ENCODE measurements at regions not wholly inside any gene's neighbourhood (a gene's known extent, or its start where the extent isn't known, plus 50 kb on each side); places are given as distances from the start of the nearest gene placed in this dataset.

DNA sequence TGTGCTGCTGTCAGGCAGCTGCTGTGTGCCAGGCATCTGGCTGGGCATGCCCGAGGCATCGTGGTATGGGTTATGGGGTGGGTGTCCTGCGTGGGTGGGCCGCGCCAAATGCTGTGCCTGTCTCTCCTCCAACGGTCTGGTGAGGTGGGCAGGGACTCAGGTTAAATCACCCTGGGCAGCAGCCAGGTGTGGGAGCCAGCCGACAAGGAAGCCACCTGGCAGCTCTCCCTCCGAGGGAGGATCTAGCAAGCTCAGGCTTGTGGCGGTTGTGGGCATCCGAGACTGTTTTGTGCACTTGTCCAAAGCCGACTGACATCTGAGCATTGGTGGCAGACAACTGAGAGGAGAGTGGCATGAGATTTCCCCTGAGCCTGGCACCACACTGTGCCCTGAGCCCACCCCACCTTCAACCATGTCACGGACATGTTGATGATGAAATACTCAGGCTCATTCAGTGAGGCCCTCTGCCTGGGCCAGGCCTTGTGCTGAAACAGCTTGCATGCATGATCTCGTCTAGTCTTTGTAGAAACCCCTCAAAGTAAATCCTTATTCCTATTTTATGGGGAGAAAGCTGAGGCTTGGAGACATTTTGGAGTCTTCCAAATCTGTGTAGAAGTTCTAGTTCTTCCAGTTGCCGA lies 181.8 kb upstream of the MYL2 start:
- no peak overlapping the region for H3K4me3 ChIP-seq
- no peak for DNase-seq
- in situ Hi-C loops (cut with MboI; ENCODE audit: low pct_ligation_motif_present in 1 of 4, low pct_unique_long_range_greater_than_20kb in 1 of 4, low sequenced_read_pairs in 3 of 4) = no loop called here
- H3K27ac ChIP-seq = no peak overlapping the region
- intact Hi-C loops (cut with DNase I; ENCODE audit: low total_unique reads) = no loop called here
- H3K9me3 ChIP-seq = no peaks in the 10 kb centered on the region
- H3K27me3 ChIP-seq = no peaks in the 10 kb centered on the region
- TF ChIP-seq EP300 (IDR thresholded peaks at IDR 0.05; ENCODE audit: low read depth) = no peak
- no peak for TF ChIP-seq POLR2A (IDR thresholded peaks at IDR 0.05)
- TF ChIP-seq, protein P1, sequence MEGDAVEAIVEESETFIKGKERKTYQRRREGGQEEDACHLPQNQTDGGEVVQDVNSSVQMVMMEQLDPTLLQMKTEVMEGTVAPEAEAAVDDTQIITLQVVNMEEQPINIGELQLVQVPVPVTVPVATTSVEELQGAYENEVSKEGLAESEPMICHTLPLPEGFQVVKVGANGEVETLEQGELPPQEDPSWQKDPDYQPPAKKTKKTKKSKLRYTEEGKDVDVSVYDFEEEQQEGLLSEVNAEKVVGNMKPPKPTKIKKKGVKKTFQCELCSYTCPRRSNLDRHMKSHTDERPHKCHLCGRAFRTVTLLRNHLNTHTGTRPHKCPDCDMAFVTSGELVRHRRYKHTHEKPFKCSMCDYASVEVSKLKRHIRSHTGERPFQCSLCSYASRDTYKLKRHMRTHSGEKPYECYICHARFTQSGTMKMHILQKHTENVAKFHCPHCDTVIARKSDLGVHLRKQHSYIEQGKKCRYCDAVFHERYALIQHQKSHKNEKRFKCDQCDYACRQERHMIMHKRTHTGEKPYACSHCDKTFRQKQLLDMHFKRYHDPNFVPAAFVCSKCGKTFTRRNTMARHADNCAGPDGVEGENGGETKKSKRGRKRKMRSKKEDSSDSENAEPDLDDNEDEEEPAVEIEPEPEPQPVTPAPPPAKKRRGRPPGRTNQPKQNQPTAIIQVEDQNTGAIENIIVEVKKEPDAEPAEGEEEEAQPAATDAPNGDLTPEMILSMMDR (IDR thresholded peaks at IDR 0.05) = no peak
- TF ChIP-seq POLR2AphosphoS5 (IDR thresholded peaks at IDR 0.05) = no peak
- WGBS, 2 donors (ENCODE audit: low coverage in 1 of 2) = 57 to 80% methylated on average over 1 to 14 of the region's 14 CpGs
- no peaks in the 10 kb centered on the region for H3K36me3 ChIP-seq
- H3K4me1 ChIP-seq = no peaks in the 10 kb centered on the region

DNA sequence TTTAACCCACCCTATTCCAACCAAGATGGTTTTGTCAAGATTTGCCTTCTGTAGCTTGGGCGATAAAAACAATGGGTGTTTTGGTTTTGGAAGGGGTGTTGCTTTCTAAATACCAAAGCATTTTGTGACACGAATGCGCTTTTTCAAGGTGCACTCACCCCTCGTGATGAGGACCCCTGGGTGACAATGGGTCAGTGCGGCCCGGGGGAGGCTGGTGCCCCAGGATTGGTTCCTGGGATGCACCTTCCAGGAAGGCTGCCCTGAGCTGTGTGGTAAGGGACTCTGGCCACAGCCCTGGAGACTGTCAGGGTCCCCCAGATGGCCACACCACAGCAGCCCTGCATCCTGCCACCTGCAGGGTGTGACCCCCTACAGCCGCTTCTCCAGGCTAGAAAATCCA lies 180.6 kb upstream of the MYL2 start:
- peaks cover 5% of the 10 kb centered on the region for H3K27me3 ChIP-seq
- no peak for DNase-seq
- in situ Hi-C loops (cut with MboI; ENCODE audit: low pct_ligation_motif_present in 1 of 4, low pct_unique_long_range_greater_than_20kb in 1 of 4, low sequenced_read_pairs in 3 of 4) = no loop called here
- intact Hi-C loops (cut with DNase I; ENCODE audit: low total_unique reads) = no loop called here
- H3K4me3 ChIP-seq = no peak overlapping the region
- WGBS, 2 donors (ENCODE audit: low coverage in 1 of 2) = 87% methylated on average over 7 of the region's 7 CpGs; no CpG with 5 or more reads in 1 of the 2 donors
- no peak overlapping the region for H3K27ac ChIP-seq
- H3K9me3 ChIP-seq = no peaks in the 10 kb centered on the region
- TF ChIP-seq POLR2AphosphoS5 (IDR thresholded peaks at IDR 0.05) = no peak
- TF ChIP-seq, protein P1 (IDR thresholded peaks at IDR 0.05) = no peak
- no peaks in the 10 kb centered on the region for H3K36me3 ChIP-seq
- no peaks in the 10 kb centered on the region for H3K4me1 ChIP-seq

DNA sequence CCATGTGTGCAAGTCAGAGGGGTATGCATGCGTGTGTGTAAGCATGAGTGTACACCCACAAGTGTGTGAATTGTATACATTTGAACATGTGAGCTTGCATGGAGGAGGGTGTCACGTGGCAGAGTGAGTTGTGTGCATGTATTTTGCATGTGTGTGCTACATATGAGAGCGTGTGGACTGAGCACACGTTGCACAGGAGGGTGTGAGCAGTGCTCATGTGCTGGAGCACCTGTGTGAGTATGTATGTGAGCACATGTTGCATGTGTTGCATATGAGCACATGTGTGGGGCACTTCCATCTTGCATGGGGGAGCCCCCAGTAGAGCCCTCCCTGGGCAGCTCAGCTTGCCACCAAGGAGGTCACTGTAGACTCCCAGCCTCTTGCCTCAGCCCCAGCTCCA lies 180.2 kb upstream of the MYL2 start:
- WGBS, 2 donors (ENCODE audit: low coverage in 1 of 2) = 69 to 76% methylated on average over 3 to 4 of the region's 4 CpGs
- intact Hi-C loops (cut with DNase I; ENCODE audit: low total_unique reads) (no loop called here), in situ Hi-C loops (cut with MboI; ENCODE audit: low pct_ligation_motif_present in 1 of 4, low pct_unique_long_range_greater_than_20kb in 1 of 4, low sequenced_read_pairs in 3 of 4) (no loop called here)
- Histone ChIP-seq H3K4me3 (no peak overlapping the region), H3K9me3 (no peaks in the 10 kb centered on the region), H3K4me1 (no peaks in the 10 kb centered on the region), H3K27me3 (peaks cover 8% of the 10 kb centered on the region), H3K36me3 (no peaks in the 10 kb centered on the region), H3K27ac (no peak overlapping the region)
- TF ChIP-seq POLR2A (IDR thresholded peaks at IDR 0.05) (no peak), EP300 (IDR thresholded peaks at IDR 0.05; ENCODE audit: low read depth) (no peak), POLR2AphosphoS5 (IDR thresholded peaks at IDR 0.05) (no peak)
- TF ChIP-seq, protein P1 (IDR thresholded peaks at IDR 0.05) = no peak
- no peak for DNase-seq

DNA sequence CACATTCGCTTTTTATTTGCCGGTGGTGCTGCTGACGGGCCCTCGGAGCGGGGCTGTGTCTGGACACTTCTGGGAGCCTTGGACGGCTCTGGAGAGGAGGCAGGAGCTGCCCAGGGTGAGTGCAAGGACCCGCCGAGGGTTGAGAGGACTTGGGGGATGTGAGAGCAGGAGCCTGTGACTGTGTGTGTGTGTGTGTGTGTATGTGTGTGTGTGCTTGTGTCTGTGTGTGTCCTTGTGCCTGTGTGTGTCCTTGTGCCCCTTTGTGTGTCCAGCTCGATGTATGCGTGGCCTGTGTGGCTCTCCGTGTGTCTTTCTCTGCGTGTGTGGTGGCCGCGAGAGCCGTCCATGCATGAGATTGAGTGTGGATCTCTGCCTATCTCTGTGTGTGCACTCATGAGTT lies 179.6 kb upstream of the MYL2 start:
- no peaks in the 10 kb centered on the region for H3K4me1 ChIP-seq
- no peak overlapping the region for H3K27ac ChIP-seq
- in situ Hi-C loops (cut with MboI; ENCODE audit: low pct_ligation_motif_present in 1 of 4, low pct_unique_long_range_greater_than_20kb in 1 of 4, low sequenced_read_pairs in 3 of 4) = no loop called here
- no peaks in the 10 kb centered on the region for H3K36me3 ChIP-seq
- 86% methylated on average over 15 of the region's 15 CpGs; no CpG with 5 or more reads in 1 of the 2 donors for WGBS, 2 donors (ENCODE audit: low coverage in 1 of 2)
- H3K27me3 ChIP-seq = peaks cover 8% of the 10 kb centered on the region
- TF ChIP-seq, protein P1 (IDR thresholded peaks at IDR 0.05) = no peak
- TF ChIP-seq POLR2AphosphoS5 (IDR thresholded peaks at IDR 0.05) (no peak), POLR2A (IDR thresholded peaks at IDR 0.05) (no peak), EP300 (IDR thresholded peaks at IDR 0.05; ENCODE audit: low read depth) (no peak)
- no peak overlapping the region for H3K4me3 ChIP-seq
- DNase-seq = no peak
- H3K9me3 ChIP-seq = no peaks in the 10 kb centered on the region
- intact Hi-C loops (cut with DNase I; ENCODE audit: low total_unique reads) = no loop called here

Data from transverse colon (tissue), 4 donors.